BJ (cell line): ENCODE measurements at regions not wholly inside any gene's neighbourhood (a gene's known extent, or its start where the extent isn't known, plus 50 kb on each side); places are given as distances from the start of the nearest gene placed in this dataset.
"Not testable (repeated sequence)": the region's sequence is repeated elsewhere in the genome, so short reads cannot be mapped to it uniquely, and the experiment has no call there.

Source experiments
- CTCF ChIA-PET: fragments of 350-600 bp; formaldehyde crosslinking; extraction: SDS; loops from one replicate; lab custom pipeline; 2021; ENCODE audit warnings: antibody characterized with exemption, inconsistent platforms; lab: Yijun Ruan, JAX
- POLR2A ChIA-PET: fragments of 300-600 bp; sonication (Branson Sonifier 250); formaldehyde crosslinking; extraction: SDS; loops from one replicate; lab custom pipeline; 2021; ENCODE audit warnings: antibody characterized with exemption; lab: Charles Lee
- DNase-seq: peaks from one replicate; pipeline ENCODE4 v3.0.0-alpha.2; 2011; ENCODE audit warnings: low read depth
- H3K27me3 ChIP-seq: 2 replicates; pipeline ENCODE4 v1.6.0; 2011; ENCODE audit warnings: low read length; ENCODE audit not compliant: control insufficient read depth, insufficient read depth
- H3K36me3 ChIP-seq: 2 replicates; pipeline ENCODE4 v1.5.1; 2011; ENCODE audit warnings: low read length; ENCODE audit not compliant: control insufficient read depth, insufficient read depth
- H3K4me3 ChIP-seq: 2 replicates; pipeline ENCODE4 v1.5.1; 2011; ENCODE audit warnings: low read depth, mild to moderate bottlenecking, control low read depth, low read length
- CTCF ChIP-seq: IDR thresholded peaks from 2 replicates; pipeline ENCODE4 v1.5.1; 2011; ENCODE audit warnings: low read depth, mild to moderate bottlenecking, control low read depth, inconsistent platforms, low read length, moderate library complexity; ENCODE audit not compliant: insufficient read depth

GRCh38 chr2:194464964-194465638 lies 1191.9 kb upstream of the SLC39A10 start:
- no peak for TF ChIP-seq CTCF
- Histone ChIP-seq H3K36me3 (no peaks in the 10 kb centered on the region), H3K27me3 (no peaks in the 10 kb centered on the region), H3K4me3 (no peak overlapping the region)
- DNase-seq = no peak
- CTCF ChIA-PET = no interaction called here
- POLR2A ChIA-PET = no interaction called here

GRCh38 chr2:194462883-194463282 lies 1194.1 kb upstream of the SLC39A10 start:
- DNase-seq, H3K27me3 ChIP-seq, H3K36me3 ChIP-seq, CTCF ChIA-PET, H3K4me3 ChIP-seq, POLR2A ChIA-PET: not testable (repeated sequence)

GRCh38 chr2:194455358-194455757 lies 1201.7 kb upstream of the SLC39A10 start:
- POLR2A ChIA-PET = no interaction called here
- no peak for DNase-seq
- Histone ChIP-seq H3K4me3 (no peak overlapping the region), H3K36me3 (no peaks in the 10 kb centered on the region), H3K27me3 (no peaks in the 10 kb centered on the region)
- no peak for TF ChIP-seq CTCF
- CTCF ChIA-PET = no interaction called here

- H3K4me3 ChIP-seq = no peak overlapping the region
- no peak for DNase-seq
- H3K27me3 ChIP-seq = no peaks in the 10 kb centered on the region
- no peaks in the 10 kb centered on the region for H3K36me3 ChIP-seq
- no peak for TF ChIP-seq CTCF
- POLR2A ChIA-PET = no interaction called here
- CTCF ChIA-PET = no interaction called here
Observed at GRCh38 chr2:194452504-194452903, 1204.5 kb upstream of the SLC39A10 start.

GRCh38 chr2:194445226-194445625 lies 1211.8 kb upstream of the SLC39A10 start:
- CTCF ChIA-PET = no interaction called here

More at GRCh38 chr2:194445226-194445625, 1211.8 kb upstream of the SLC39A10 start:
- no peak for TF ChIP-seq CTCF
- POLR2A ChIA-PET = no interaction called here
- H3K36me3 ChIP-seq = no peaks in the 10 kb centered on the region
- no peak for DNase-seq
- H3K4me3 ChIP-seq = no peak overlapping the region
- H3K27me3 ChIP-seq = no peaks in the 10 kb centered on the region
